Gastroesophageal sphincter (tissue), 3 donors: ENCODE measurements at regions not wholly inside any gene's neighbourhood (a gene's known extent, or its start where the extent isn't known, plus 50 kb on each side); places are given as distances from the start of the nearest gene placed in this dataset.
"Not testable (repeated sequence)": the region's sequence is repeated elsewhere in the genome, so short reads cannot be mapped to it uniquely, and the experiment has no call there.

Experiments used
- POLR2A ChIP-seq, 2 donors: fragments of 450-650 bp; IDR thresholded peaks; one replicate each; pipeline ENCODE4 v1.6.1; 2017; ENCODE audit warnings: antibody characterized with exemption in 2 of 2, mild to moderate bottlenecking in 2 of 2, moderate library complexity in 1 of 2
- TF ChIP-seq, protein P1 (sequence below), 4 experiments: fragments of 200-600 bp in 2 of 4; fragments of 450-650 bp in 2 of 4; sonication (generic) in 1 of 4; IDR thresholded peaks; one replicate each; pipeline ENCODE4 v1.5.1; 2017 to 2019; ENCODE audit warnings: antibody characterized with exemption in 4 of 4, mild to moderate bottlenecking in 2 of 4, moderate library complexity in 2 of 4

DNA sequence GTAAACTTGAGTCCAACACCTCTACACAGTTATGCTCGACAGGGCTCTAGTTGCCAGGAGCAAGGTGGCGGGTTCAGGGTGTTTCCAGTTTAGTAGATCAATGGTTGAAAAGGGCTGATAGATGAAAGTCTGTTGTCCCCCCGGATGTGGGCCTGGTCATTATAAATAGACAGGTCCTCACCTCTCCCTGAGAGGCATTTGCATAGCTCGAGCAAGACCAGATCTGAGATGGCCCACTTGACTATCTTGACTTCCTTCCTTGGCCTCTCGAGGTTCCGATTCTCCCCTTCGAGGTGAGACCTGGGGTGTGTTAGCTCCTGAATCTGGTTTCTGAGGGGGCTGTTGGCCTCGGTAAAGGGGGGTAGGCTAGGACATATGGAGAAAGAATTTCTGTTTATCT, 54.1 kb upstream of the RBMX start:
- TF ChIP-seq, protein P1, sequence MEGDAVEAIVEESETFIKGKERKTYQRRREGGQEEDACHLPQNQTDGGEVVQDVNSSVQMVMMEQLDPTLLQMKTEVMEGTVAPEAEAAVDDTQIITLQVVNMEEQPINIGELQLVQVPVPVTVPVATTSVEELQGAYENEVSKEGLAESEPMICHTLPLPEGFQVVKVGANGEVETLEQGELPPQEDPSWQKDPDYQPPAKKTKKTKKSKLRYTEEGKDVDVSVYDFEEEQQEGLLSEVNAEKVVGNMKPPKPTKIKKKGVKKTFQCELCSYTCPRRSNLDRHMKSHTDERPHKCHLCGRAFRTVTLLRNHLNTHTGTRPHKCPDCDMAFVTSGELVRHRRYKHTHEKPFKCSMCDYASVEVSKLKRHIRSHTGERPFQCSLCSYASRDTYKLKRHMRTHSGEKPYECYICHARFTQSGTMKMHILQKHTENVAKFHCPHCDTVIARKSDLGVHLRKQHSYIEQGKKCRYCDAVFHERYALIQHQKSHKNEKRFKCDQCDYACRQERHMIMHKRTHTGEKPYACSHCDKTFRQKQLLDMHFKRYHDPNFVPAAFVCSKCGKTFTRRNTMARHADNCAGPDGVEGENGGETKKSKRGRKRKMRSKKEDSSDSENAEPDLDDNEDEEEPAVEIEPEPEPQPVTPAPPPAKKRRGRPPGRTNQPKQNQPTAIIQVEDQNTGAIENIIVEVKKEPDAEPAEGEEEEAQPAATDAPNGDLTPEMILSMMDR (IDR thresholded peaks at IDR 0.05) = not testable (repeated sequence)
- not testable (repeated sequence) for TF ChIP-seq POLR2A (IDR thresholded peaks at IDR 0.05)
